ENCODE measurements at regions not wholly inside any gene's neighbourhood (a gene's known extent, or its start where the extent isn't known, plus 50 kb on each side); places are given as distances from the start of the nearest gene placed in this dataset.

DNA sequence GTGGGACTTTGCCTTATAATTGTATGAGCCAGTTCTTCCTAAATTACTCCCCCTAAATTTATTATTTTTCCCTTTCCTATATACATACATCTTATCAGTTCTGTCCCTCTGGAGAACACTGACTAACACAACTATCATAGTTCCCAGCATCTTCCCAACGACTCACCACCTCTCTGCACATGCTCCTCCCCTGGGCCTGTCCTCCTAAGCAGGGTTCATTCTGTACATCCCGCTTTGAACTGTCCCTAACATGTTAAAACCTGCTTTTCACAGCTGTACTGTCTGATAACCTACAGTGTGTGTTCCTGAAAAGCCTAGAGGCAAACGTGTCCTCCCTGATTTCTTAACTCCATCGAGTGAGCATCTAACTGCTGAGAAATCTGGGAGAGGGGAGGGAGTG lies 141.7 kb downstream of the EFNB2 start:
- no peaks in the 10 kb centered on the region for H3K36me3 ChIP-seq (ENCODE audit: control insufficient read depth, insufficient read depth, low read length)
- no peak overlapping the region for H3K4me3 ChIP-seq (ENCODE audit: low read depth, low read length)
- H3K27me3 ChIP-seq (ENCODE audit: control insufficient read depth, insufficient read depth, low read length), result no peaks in the 10 kb centered on the region
- TF ChIP-seq, protein P1, sequence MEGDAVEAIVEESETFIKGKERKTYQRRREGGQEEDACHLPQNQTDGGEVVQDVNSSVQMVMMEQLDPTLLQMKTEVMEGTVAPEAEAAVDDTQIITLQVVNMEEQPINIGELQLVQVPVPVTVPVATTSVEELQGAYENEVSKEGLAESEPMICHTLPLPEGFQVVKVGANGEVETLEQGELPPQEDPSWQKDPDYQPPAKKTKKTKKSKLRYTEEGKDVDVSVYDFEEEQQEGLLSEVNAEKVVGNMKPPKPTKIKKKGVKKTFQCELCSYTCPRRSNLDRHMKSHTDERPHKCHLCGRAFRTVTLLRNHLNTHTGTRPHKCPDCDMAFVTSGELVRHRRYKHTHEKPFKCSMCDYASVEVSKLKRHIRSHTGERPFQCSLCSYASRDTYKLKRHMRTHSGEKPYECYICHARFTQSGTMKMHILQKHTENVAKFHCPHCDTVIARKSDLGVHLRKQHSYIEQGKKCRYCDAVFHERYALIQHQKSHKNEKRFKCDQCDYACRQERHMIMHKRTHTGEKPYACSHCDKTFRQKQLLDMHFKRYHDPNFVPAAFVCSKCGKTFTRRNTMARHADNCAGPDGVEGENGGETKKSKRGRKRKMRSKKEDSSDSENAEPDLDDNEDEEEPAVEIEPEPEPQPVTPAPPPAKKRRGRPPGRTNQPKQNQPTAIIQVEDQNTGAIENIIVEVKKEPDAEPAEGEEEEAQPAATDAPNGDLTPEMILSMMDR (IDR thresholded peaks at IDR 0.05; ENCODE audit: insufficient read depth, low read length, severe bottlenecking), result no peak
- DNase-seq (ENCODE audit: low read depth) (peak; percentile 99), FAIRE-seq (peak; percentile 97)

DNA sequence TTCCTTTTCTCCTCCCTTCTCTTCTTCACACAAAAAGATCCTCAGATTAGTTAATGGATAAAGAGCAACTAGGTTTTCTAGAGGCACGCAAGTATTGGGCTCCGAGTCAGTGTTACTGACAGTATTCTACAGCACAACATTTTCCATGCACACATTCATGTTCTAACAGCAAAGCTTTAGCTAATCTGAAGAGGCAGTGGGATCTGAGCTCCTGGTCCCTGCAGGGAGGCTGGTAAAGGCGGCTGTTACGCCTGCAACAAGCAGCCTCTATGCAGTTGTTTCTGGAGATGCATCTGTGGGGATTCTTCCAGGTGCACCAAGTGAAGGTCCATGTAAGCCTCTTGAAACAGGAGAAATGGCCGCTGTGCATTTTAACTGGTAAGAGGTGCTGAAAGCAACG lies 143.8 kb downstream of the EFNB2 start:
- TF ChIP-seq, protein P1 (IDR thresholded peaks at IDR 0.05; ENCODE audit: insufficient read depth, low read length, severe bottlenecking), result no peak
- DNase-seq (ENCODE audit: low read depth) (no peak), FAIRE-seq (no peak)
- Histone ChIP-seq H3K27me3 (ENCODE audit: control insufficient read depth, insufficient read depth, low read length) (no peaks in the 10 kb centered on the region), H3K36me3 (ENCODE audit: control insufficient read depth, insufficient read depth, low read length) (no peaks in the 10 kb centered on the region), H3K4me3 (ENCODE audit: low read depth, low read length) (no peak overlapping the region)

DNA sequence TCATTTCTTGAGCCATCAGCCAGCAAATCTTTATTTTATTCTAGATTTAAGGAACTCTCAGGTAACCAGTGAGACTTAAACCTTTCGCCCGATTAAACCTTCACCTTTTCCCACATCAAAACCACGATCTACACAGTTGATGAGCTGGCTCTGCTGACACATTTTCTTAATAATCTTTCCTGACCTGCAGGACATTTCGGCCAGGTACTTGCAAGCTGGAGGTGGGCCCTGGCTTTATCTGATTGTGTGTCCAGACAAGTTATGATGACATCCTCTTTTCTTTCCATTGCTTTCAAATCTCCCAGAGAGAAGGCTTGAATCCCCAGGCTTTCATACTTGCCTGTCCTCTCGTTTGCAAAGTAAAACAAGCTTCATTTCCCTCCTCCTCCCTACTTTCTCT lies 144.2 kb downstream of the EFNB2 start:
- FAIRE-seq (no peak), DNase-seq (ENCODE audit: low read depth) (peak; percentile 45)
- no peak overlapping the region for H3K4me3 ChIP-seq (ENCODE audit: low read depth, low read length)
- no peaks in the 10 kb centered on the region for H3K27me3 ChIP-seq (ENCODE audit: control insufficient read depth, insufficient read depth, low read length)
- TF ChIP-seq, protein P1 (IDR thresholded peaks at IDR 0.05; ENCODE audit: insufficient read depth, low read length, severe bottlenecking), result no peak
- H3K36me3 ChIP-seq (ENCODE audit: control insufficient read depth, insufficient read depth, low read length), result no peaks in the 10 kb centered on the region

DNA sequence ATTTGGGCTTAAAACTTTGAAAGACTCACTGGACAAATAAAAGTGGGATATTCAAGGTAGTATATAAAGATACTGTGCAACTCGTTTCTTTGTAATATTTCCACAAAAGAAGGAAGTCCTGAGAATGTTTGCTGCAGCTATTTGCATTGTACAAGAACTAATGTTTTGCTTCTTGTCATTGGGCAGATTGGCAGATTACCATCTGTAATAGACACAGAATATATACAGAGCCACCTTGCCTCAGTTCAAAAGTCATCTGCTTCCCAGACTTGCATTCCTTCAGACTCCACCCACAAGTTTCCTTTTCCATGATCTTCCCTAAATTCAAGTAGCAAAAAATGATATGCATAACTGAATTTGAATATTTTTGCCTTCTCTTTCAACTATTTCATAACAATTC lies 145.1 kb downstream of the EFNB2 start:
- DNase-seq (ENCODE audit: low read depth) (no peak), FAIRE-seq (no peak)
- no peaks in the 10 kb centered on the region for H3K27me3 ChIP-seq (ENCODE audit: control insufficient read depth, insufficient read depth, low read length)
- H3K36me3 ChIP-seq (ENCODE audit: control insufficient read depth, insufficient read depth, low read length), result no peaks in the 10 kb centered on the region
- TF ChIP-seq, protein P1 (IDR thresholded peaks at IDR 0.05; ENCODE audit: insufficient read depth, low read length, severe bottlenecking), result no peak
- H3K4me3 ChIP-seq (ENCODE audit: low read depth, low read length), result no peak overlapping the region

DNA sequence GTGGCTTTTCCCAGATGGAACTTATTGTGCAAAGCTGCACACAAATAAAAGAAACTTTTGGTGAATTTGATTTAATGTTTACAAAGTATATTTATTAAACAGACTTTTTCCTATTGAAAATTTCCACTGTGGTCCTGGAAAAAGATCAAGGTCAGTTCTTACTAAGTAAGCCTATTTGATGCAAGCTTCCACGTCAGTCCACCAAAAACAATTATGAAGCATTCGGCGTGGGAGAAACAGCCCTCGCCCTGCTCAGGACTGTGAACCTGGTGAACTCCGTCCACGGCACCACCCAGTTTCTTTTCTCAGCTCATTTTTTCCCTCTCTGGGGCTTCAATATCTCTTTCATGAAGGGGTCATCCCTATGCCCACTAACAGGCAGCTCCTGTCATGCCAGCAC lies 149.8 kb downstream of the EFNB2 start:
- Histone ChIP-seq H3K36me3 (ENCODE audit: control insufficient read depth, insufficient read depth, low read length) (no peaks in the 10 kb centered on the region), H3K4me3 (ENCODE audit: low read depth, low read length) (no peak overlapping the region), H3K27me3 (ENCODE audit: control insufficient read depth, insufficient read depth, low read length) (no peaks in the 10 kb centered on the region)
- TF ChIP-seq, protein P1 (IDR thresholded peaks at IDR 0.05; ENCODE audit: insufficient read depth, low read length, severe bottlenecking), result no peak
- FAIRE-seq (no peak), DNase-seq (ENCODE audit: low read depth) (no peak)

DNA sequence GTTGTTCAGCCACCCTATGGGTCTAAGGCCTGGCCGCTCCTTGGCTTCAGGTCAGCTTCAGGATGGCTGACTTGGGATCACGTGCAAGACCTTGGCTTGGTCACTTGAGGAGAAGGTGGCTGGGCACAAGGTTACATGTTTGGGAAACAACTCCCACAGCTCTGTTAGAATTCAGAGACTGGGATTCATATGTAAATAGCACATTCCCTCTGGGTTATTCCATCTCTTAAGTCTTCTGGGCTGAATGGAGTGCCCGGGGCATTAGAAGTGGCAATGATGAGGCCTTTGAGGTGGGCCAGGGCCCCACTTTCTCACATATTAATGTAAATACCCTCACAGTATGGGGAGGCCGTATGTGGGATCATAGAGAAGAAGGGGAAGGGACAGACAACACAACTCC lies 150.9 kb downstream of the EFNB2 start:
- FAIRE-seq (no peak), DNase-seq (ENCODE audit: low read depth) (no peak)
- Histone ChIP-seq H3K4me3 (ENCODE audit: low read depth, low read length) (no peak overlapping the region), H3K27me3 (ENCODE audit: control insufficient read depth, insufficient read depth, low read length) (no peaks in the 10 kb centered on the region), H3K36me3 (ENCODE audit: control insufficient read depth, insufficient read depth, low read length) (no peaks in the 10 kb centered on the region)
- TF ChIP-seq, protein P1 (IDR thresholded peaks at IDR 0.05; ENCODE audit: insufficient read depth, low read length, severe bottlenecking), result no peak
